WTC11 (cell line): ENCODE measurements at regions not wholly inside any gene's neighbourhood (a gene's known extent, or its start where the extent isn't known, plus 50 kb on each side); places are given as distances from the start of the nearest gene placed in this dataset.
"Not testable (repeated sequence)": the region's sequence is repeated elsewhere in the genome, so short reads cannot be mapped to it uniquely, and the experiment has no call there.

Source experiments
- ATAC-seq: fragments of 200-7000 bp; cut with Tn5 transposase; 2 replicates; pipeline ENCODE4 v1.10.0; 2021; ENCODE audit warnings: mild to moderate bottlenecking, moderate library complexity
- CTCF ChIA-PET: fragments of 300-600 bp; sonication (Branson Sonifier 250); formaldehyde crosslinking; loops from one replicate; lab custom pipeline; 2021; ENCODE audit warnings: antibody characterized with exemption; lab: Charles Lee
- POLR2A ChIA-PET: fragments of 350-600 bp; sonication (Branson Sonifier 250); formaldehyde crosslinking; loops from one replicate; lab custom pipeline; 2021; ENCODE audit warnings: antibody characterized with exemption; lab: Charles Lee
- DNase-seq: peaks from one replicate; pipeline ENCODE4 v3.0.0; 2021; ENCODE audit warnings: low spot score
- H3K27ac Mint-ChIP-seq: 2 replicates; pipeline ENCODE4 v1.8.0; 2021; ENCODE audit warnings: mixed read lengths
- H3K27me3 Mint-ChIP-seq: 2 replicates; pipeline ENCODE4 v1.8.0; 2021; ENCODE audit warnings: low read depth, mild to moderate bottlenecking, moderate library complexity, mixed read lengths
- H3K36me3 Mint-ChIP-seq: 2 replicates; pipeline ENCODE4 v1.8.0; 2021; ENCODE audit warnings: mixed read lengths
- H3K4me1 Mint-ChIP-seq: 2 replicates; pipeline ENCODE4 v1.8.0; 2022; ENCODE audit warnings: mixed read lengths
- H3K4me3 Mint-ChIP-seq: 2 replicates; pipeline ENCODE4 v1.8.0; 2021; ENCODE audit warnings: mild to moderate bottlenecking, moderate library complexity, mixed read lengths
- H3K9me3 Mint-ChIP-seq: 2 replicates; pipeline ENCODE4 v1.8.0; 2021; ENCODE audit warnings: mixed read lengths
- ATF6 ChIP-seq: sonication (generic); formaldehyde crosslinking; IDR thresholded peaks from 2 replicates; pipeline ENCODE4 v1.8.1; 2023; ENCODE audit warnings: mild to moderate bottlenecking, missing genetic modification reagents
- CDX4 ChIP-seq: fragments of 250-450 bp; sonication (Bioruptor Pico); IDR thresholded peaks from 2 replicates; pipeline ENCODE4 v1.9.0; 2021; ENCODE audit warnings: moderate library complexity, mild to moderate bottlenecking, inconsistent platforms, borderline replicate concordance
- CREB1 ChIP-seq: sonication (generic); formaldehyde crosslinking; IDR thresholded peaks from 2 replicates; pipeline ENCODE4 v1.8.0; 2023; ENCODE audit warnings: mild to moderate bottlenecking, missing genetic modification reagents
- CTCF ChIP-seq: fragments of 200-600 bp; IDR thresholded peaks from 2 replicates; pipeline ENCODE4 v1.8.0; 2022; ENCODE audit warnings: antibody characterized with exemption
- ELF4 ChIP-seq: sonication (generic); formaldehyde crosslinking; IDR thresholded peaks from 2 replicates; pipeline ENCODE4 v1.8.1; 2022; ENCODE audit warnings: low read depth, mild to moderate bottlenecking, moderate library complexity, missing genetic modification reagents
- FOXP4 ChIP-seq: sonication (generic); formaldehyde crosslinking; IDR thresholded peaks from 2 replicates; pipeline ENCODE4 v1.8.0; 2022; ENCODE audit warnings: mild to moderate bottlenecking, missing genetic modification reagents
- GABPB1 ChIP-seq: sonication (generic); formaldehyde crosslinking; IDR thresholded peaks from 2 replicates; pipeline ENCODE4 v1.8.1; 2023; ENCODE audit warnings: mild to moderate bottlenecking, missing genetic modification reagents
- GTF2I ChIP-seq: fragments of 250-450 bp; sonication (Bioruptor Pico); conservative IDR thresholded peaks from 2 replicates; pipeline ENCODE4 v1.4.0; 2021; ENCODE audit warnings: mild to moderate bottlenecking
- MXD4 ChIP-seq: fragments of 250-450 bp; sonication (Bioruptor Pico); IDR thresholded peaks from 2 replicates; pipeline ENCODE4 v1.8.0; 2021; ENCODE audit warnings: mild to moderate bottlenecking, moderate library complexity, borderline replicate concordance
- NFATC4 ChIP-seq: fragments of 250-450 bp; sonication (Bioruptor Pico); IDR thresholded peaks from 2 replicates; pipeline ENCODE4 v1.9.0; 2021; ENCODE audit warnings: mild to moderate bottlenecking
- OVOL2 ChIP-seq: fragments of 250-450 bp; sonication (Bioruptor Pico); IDR thresholded peaks from 2 replicates; pipeline ENCODE4 v1.9.0; 2021; ENCODE audit warnings: mild to moderate bottlenecking, borderline replicate concordance
- PREB ChIP-seq: sonication (generic); formaldehyde crosslinking; IDR thresholded peaks from 2 replicates; pipeline ENCODE4 v1.8.1; 2022; ENCODE audit warnings: mild to moderate bottlenecking, missing genetic modification reagents, moderate library complexity, borderline replicate concordance
- TCF7 ChIP-seq: sonication (generic); formaldehyde crosslinking; IDR thresholded peaks from 2 replicates; pipeline ENCODE4 v1.8.0; 2022; ENCODE audit warnings: mild to moderate bottlenecking, low read depth, missing genetic modification reagents, moderate library complexity
- TEAD4 ChIP-seq: sonication (generic); formaldehyde crosslinking; IDR thresholded peaks from 2 replicates; pipeline ENCODE4 v1.8.0; 2022; ENCODE audit warnings: mild to moderate bottlenecking, missing genetic modification reagents
- TF ChIP-seq, protein P1 (sequence below): sonication (generic); formaldehyde crosslinking; IDR thresholded peaks from 2 replicates; pipeline ENCODE4 v1.8.1; 2022; ENCODE audit warnings: mild to moderate bottlenecking, moderate library complexity, missing genetic modification reagents
- TF ChIP-seq, protein P2 (sequence below): fragments of 250-450 bp; sonication (Bioruptor Pico); IDR thresholded peaks from 2 replicates; pipeline ENCODE4 v1.9.0; 2021; ENCODE audit warnings: mild to moderate bottlenecking, borderline replicate concordance
- TF ChIP-seq, protein P3 (sequence below): sonication (generic); formaldehyde crosslinking; IDR thresholded peaks from 2 replicates; pipeline ENCODE4 v1.8.0; 2022; ENCODE audit warnings: mild to moderate bottlenecking, missing genetic modification reagents
- TF ChIP-seq, protein P4 (sequence below): sonication (generic); formaldehyde crosslinking; IDR thresholded peaks from 2 replicates; pipeline ENCODE4 v1.8.0; 2023; ENCODE audit warnings: mild to moderate bottlenecking, missing genetic modification reagents

GRCh38 chr13:98075048-98075447, 67.8 kb upstream of the FARP1 start:
- Mint-ChIP-seq H3K27ac (no peak overlapping the region), H3K4me3 (no peak overlapping the region), H3K36me3 (peaks cover 5% of the 10 kb centered on the region; the same call in 1 of the 2 replicates), H3K27me3 (peaks cover 2% of the 10 kb centered on the region), H3K9me3 (peaks cover 27% of the 10 kb centered on the region), H3K4me1 (no peaks in the 10 kb centered on the region)
- TF ChIP-seq FOXP4 (CRISPR knock-in tag) (no peak), ELF4 (no peak), TEAD4 (no peak), ATF6 (no peak), PREB (CRISPR knock-in tag) (no peak), TCF7 (CRISPR knock-in tag) (no peak), OVOL2 (no peak), CTCF (no peak), GTF2I (CRISPR knock-in tag) (no peak), MXD4 (CRISPR knock-in tag) (no peak), GABPB1 (CRISPR knock-in tag) (no peak), CREB1 (CRISPR knock-in tag) (no peak), NFATC4 (CRISPR knock-in tag) (no peak), CDX4 (CRISPR knock-in tag) (no peak)
- TF ChIP-seq, protein P1, sequence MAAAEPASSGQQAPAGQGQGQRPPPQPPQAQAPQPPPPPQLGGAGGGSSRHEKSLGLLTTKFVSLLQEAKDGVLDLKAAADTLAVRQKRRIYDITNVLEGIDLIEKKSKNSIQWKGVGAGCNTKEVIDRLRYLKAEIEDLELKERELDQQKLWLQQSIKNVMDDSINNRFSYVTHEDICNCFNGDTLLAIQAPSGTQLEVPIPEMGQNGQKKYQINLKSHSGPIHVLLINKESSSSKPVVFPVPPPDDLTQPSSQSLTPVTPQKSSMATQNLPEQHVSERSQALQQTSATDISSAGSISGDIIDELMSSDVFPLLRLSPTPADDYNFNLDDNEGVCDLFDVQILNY = no peak
- TF ChIP-seq, protein P2, sequence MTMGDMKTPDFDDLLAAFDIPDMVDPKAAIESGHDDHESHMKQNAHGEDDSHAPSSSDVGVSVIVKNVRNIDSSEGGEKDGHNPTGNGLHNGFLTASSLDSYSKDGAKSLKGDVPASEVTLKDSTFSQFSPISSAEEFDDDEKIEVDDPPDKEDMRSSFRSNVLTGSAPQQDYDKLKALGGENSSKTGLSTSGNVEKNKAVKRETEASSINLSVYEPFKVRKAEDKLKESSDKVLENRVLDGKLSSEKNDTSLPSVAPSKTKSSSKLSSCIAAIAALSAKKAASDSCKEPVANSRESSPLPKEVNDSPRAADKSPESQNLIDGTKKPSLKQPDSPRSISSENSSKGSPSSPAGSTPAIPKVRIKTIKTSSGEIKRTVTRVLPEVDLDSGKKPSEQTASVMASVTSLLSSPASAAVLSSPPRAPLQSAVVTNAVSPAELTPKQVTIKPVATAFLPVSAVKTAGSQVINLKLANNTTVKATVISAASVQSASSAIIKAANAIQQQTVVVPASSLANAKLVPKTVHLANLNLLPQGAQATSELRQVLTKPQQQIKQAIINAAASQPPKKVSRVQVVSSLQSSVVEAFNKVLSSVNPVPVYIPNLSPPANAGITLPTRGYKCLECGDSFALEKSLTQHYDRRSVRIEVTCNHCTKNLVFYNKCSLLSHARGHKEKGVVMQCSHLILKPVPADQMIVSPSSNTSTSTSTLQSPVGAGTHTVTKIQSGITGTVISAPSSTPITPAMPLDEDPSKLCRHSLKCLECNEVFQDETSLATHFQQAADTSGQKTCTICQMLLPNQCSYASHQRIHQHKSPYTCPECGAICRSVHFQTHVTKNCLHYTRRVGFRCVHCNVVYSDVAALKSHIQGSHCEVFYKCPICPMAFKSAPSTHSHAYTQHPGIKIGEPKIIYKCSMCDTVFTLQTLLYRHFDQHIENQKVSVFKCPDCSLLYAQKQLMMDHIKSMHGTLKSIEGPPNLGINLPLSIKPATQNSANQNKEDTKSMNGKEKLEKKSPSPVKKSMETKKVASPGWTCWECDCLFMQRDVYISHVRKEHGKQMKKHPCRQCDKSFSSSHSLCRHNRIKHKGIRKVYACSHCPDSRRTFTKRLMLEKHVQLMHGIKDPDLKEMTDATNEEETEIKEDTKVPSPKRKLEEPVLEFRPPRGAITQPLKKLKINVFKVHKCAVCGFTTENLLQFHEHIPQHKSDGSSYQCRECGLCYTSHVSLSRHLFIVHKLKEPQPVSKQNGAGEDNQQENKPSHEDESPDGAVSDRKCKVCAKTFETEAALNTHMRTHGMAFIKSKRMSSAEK (CRISPR knock-in tag) = no peak
- TF ChIP-seq, protein P3, sequence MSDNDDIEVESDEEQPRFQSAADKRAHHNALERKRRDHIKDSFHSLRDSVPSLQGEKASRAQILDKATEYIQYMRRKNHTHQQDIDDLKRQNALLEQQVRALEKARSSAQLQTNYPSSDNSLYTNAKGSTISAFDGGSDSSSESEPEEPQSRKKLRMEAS (CRISPR knock-in tag) = no peak
- TF ChIP-seq, protein P4, sequence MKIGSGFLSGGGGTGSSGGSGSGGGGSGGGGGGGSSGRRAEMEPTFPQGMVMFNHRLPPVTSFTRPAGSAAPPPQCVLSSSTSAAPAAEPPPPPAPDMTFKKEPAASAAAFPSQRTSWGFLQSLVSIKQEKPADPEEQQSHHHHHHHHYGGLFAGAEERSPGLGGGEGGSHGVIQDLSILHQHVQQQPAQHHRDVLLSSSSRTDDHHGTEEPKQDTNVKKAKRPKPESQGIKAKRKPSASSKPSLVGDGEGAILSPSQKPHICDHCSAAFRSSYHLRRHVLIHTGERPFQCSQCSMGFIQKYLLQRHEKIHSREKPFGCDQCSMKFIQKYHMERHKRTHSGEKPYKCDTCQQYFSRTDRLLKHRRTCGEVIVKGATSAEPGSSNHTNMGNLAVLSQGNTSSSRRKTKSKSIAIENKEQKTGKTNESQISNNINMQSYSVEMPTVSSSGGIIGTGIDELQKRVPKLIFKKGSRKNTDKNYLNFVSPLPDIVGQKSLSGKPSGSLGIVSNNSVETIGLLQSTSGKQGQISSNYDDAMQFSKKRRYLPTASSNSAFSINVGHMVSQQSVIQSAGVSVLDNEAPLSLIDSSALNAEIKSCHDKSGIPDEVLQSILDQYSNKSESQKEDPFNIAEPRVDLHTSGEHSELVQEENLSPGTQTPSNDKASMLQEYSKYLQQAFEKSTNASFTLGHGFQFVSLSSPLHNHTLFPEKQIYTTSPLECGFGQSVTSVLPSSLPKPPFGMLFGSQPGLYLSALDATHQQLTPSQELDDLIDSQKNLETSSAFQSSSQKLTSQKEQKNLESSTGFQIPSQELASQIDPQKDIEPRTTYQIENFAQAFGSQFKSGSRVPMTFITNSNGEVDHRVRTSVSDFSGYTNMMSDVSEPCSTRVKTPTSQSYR (CRISPR knock-in tag) = no peak
- ATAC-seq (no peak), DNase-seq (no peak)
- CTCF ChIA-PET = no interaction called here
- POLR2A ChIA-PET = no interaction called here

DNA sequence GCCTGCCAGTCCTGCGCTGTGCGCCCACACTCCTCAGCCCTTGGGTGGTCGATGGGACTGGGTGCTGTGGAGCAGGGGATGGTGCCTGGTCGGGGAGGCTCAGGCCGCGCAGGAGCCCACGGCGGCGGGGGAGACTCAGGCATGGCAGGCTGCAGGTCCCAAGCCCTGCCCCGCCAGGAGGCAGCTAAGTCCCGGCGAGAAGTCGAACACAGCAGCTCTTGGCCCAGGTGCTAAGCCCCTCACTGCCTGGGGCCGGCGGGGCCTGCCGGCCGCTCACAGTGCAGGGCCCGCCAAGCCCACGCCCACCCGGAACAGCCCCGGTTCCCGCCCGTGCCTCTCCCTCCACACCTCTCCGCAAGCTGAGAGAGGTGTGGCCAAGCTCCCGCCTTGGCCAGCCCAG, 66.6 kb upstream of the FARP1 start:
- H3K4me1 Mint-ChIP-seq, H3K27me3 Mint-ChIP-seq, DNase-seq, H3K36me3 Mint-ChIP-seq, CTCF ChIA-PET, H3K4me3 Mint-ChIP-seq, H3K27ac Mint-ChIP-seq, ATAC-seq: not testable (repeated sequence)
- peaks cover 27% of the 10 kb centered on the region for H3K9me3 Mint-ChIP-seq
- POLR2A ChIA-PET = interaction anchor here (0.6 kb wide), 1 partner anchor 341 kb away, joined by 4 read pairs; no protein-coding TSS in a partner anchor
